ENCODE measurements at regions not wholly inside any gene's neighbourhood (a gene's known extent, or its start where the extent isn't known, plus 50 kb on each side); places are given as distances from the start of the nearest gene placed in this dataset.
"Not testable (repeated sequence)": the region's sequence is repeated elsewhere in the genome, so short reads cannot be mapped to it uniquely, and the experiment has no call there.

DNA sequence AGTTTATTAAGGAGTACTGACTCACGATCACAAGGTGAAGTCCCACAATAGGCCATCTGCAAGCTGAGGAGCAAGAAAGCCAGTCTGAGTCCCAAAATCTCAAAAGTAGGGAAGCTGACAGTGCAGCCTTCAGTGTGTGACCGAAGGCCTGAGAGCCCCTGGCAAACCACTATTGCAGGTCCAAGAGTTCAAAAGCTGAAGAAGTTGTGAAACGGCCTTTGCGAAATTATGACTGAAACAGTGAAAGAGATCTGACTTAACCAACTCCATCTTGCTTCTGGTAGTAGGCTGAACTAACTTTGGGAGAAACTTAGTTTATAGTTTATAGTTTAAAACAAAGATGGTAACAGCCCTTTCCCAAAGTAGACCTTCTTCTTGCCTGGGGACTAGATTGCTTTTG lies 471.6 kb downstream of the FRK start:
- DNase-seq (ENCODE audit: low read depth, low spot score); H3K79me2 ChIP-seq (ENCODE audit: control insufficient read depth, insufficient read depth, low read length); H3K9ac ChIP-seq (ENCODE audit: control insufficient read depth, insufficient read depth, low read length); POLR2A ChIA-PET; ATAC-seq; CTCF ChIA-PET; H3K4me3 ChIP-seq; intact Hi-C loops (cut with micrococcal nuclease; ENCODE audit: unreplicated experiment); BruUV-seq (replicated peaks); RAD21 ChIA-PET (ENCODE audit: unreplicated experiment); H3K36me3 ChIP-seq (ENCODE audit: control insufficient read depth in 2 of 2, insufficient read depth in 2 of 2, low read length in 1 of 2); H3K4me2 ChIP-seq (ENCODE audit: control insufficient read depth, insufficient read depth); H3K27me3 ChIP-seq (replicated peaks in 1 of 2; ENCODE audit: control insufficient read depth in 2 of 2, insufficient read depth in 2 of 2, low read length in 1 of 2); H4K20me1 ChIP-seq (ENCODE audit: control insufficient read depth, insufficient read depth); in situ Hi-C loops (cut with MboI); H3K27ac ChIP-seq (ENCODE audit: control insufficient read depth, insufficient read depth); H3K9me3 ChIP-seq (replicated peaks; ENCODE audit: control insufficient read depth, insufficient read depth, low read length); H2AFZ ChIP-seq (ENCODE audit: control insufficient read depth, low read depth, low read length); SMC1A ChIA-PET (ENCODE audit: uncharacterized antibody, unreplicated experiment); H3K4me1 ChIP-seq (ENCODE audit: control insufficient read depth, insufficient read depth, low read length); FAIRE-seq: not testable (repeated sequence)
- 54% methylated on average over 4 of the region's 4 CpGs for WGBS (ENCODE audit: insufficient coverage, insufficient replicate concordance, low lambda C conversion rate, missing lambda C conversion rate)

DNA sequence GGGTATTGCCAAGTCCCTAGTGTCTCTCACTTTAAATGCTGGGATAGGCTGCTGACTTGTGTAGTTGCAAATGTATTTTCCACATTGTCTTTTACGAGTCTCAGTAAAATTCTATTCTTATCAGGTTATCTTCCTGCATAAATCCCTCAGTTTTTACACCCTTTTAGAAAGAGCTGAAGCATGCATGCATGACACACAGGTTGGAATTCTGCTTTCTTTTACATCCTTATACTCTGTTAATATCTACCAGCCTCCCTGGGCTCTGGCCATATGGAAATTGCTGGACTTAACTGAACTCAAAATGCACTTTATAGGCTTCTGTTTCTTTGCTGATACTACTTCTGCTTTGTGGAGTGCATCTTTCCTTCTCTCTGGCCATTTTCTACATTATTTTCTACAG lies 477.4 kb downstream of the FRK start:
- WGBS (ENCODE audit: insufficient coverage, insufficient replicate concordance, low lambda C conversion rate, missing lambda C conversion rate): 0% methylated on average over 1 of the region's 1 CpG
- no peak overlapping the region for H2AFZ ChIP-seq (ENCODE audit: control insufficient read depth, low read depth, low read length)
- BruUV-seq (replicated peaks): no TSS peak
- ChIA-PET RAD21 (ENCODE audit: unreplicated experiment) (no interaction called here), CTCF (no interaction called here), POLR2A (no interaction called here), SMC1A (ENCODE audit: uncharacterized antibody, unreplicated experiment) (no interaction called here)
- H3K4me1 ChIP-seq (ENCODE audit: control insufficient read depth, insufficient read depth, low read length): no peaks in the 10 kb centered on the region
- intact Hi-C loops (cut with micrococcal nuclease; ENCODE audit: unreplicated experiment) (no loop called here), in situ Hi-C loops (cut with MboI) (no loop called here)
- H3K9ac ChIP-seq (ENCODE audit: control insufficient read depth, insufficient read depth, low read length): no peak overlapping the region
- H3K4me2 ChIP-seq (ENCODE audit: control insufficient read depth, insufficient read depth): no peak overlapping the region
- no peaks in the 10 kb centered on the region for H3K27me3 ChIP-seq (replicated peaks in 1 of 2; ENCODE audit: control insufficient read depth in 2 of 2, insufficient read depth in 2 of 2, low read length in 1 of 2)
- no peaks in the 10 kb centered on the region for H4K20me1 ChIP-seq (ENCODE audit: control insufficient read depth, insufficient read depth)
- no peak overlapping the region for H3K4me3 ChIP-seq
- H3K36me3 ChIP-seq (ENCODE audit: control insufficient read depth in 2 of 2, insufficient read depth in 2 of 2, low read length in 1 of 2): no peaks in the 10 kb centered on the region
- H3K9me3 ChIP-seq (replicated peaks; ENCODE audit: control insufficient read depth, insufficient read depth, low read length): no peaks in the 10 kb centered on the region
- ATAC-seq (no peak), FAIRE-seq (no peak), DNase-seq (ENCODE audit: low read depth, low spot score) (no peak)
- H3K79me2 ChIP-seq (ENCODE audit: control insufficient read depth, insufficient read depth, low read length): no peaks in the 10 kb centered on the region
- no peak overlapping the region for H3K27ac ChIP-seq (ENCODE audit: control insufficient read depth, insufficient read depth)
- TF ChIP-seq USF2 (IDR thresholded peaks at IDR 0.05; ENCODE audit: borderline replicate concordance, low read depth, low read length) (no peak), GATAD2B (conservative IDR thresholded peaks at IDR 0.05; ENCODE audit: low read depth) (no peak), HDAC2 (IDR thresholded peaks at IDR 0.05) (no peak), TBL1XR1 (IDR thresholded peaks at IDR 0.05; ENCODE audit: low read depth, low read length) (no peak), SRF (IDR thresholded peaks at IDR 0.05; ENCODE audit: low read depth in 2 of 2, low read length in 2 of 2) (no peak), CREB1 (IDR thresholded peaks at IDR 0.05; ENCODE audit: low read depth) (no peak), MYC (IDR thresholded peaks at IDR 0.05; ENCODE audit: insufficient read depth, insufficient read length, insufficient replicate concordance, low read length, severe bottlenecking) (no peak), HDAC6 (IDR thresholded peaks at IDR 0.05; ENCODE audit: unreplicated experiment) (no peak), RFX5 (IDR thresholded peaks at IDR 0.05; ENCODE audit: low read depth, low read length) (no peak), NFXL1 (IDR thresholded peaks at IDR 0.05; ENCODE audit: borderline replicate concordance) (no peak), POU2F2 (IDR thresholded peaks at IDR 0.05; ENCODE audit: borderline replicate concordance, low read depth, low read length) (no peak), ZBED1 (IDR thresholded peaks at IDR 0.05; ENCODE audit: borderline replicate concordance) (no peak), TCF3 (IDR thresholded peaks at IDR 0.05; ENCODE audit: borderline replicate concordance, insufficient read depth, low read depth, low read length) (no peak), IKZF2 (IDR thresholded peaks at IDR 0.05) (no peak), RELA (IDR thresholded peaks at IDR 0.05; ENCODE audit: borderline replicate concordance, partially characterized antibody) (no peak), PML (IDR thresholded peaks at IDR 0.05; ENCODE audit: low read length) (no peak), YBX1 (IDR thresholded peaks at IDR 0.05) (no peak)
- TF ChIP-seq, protein P1, sequence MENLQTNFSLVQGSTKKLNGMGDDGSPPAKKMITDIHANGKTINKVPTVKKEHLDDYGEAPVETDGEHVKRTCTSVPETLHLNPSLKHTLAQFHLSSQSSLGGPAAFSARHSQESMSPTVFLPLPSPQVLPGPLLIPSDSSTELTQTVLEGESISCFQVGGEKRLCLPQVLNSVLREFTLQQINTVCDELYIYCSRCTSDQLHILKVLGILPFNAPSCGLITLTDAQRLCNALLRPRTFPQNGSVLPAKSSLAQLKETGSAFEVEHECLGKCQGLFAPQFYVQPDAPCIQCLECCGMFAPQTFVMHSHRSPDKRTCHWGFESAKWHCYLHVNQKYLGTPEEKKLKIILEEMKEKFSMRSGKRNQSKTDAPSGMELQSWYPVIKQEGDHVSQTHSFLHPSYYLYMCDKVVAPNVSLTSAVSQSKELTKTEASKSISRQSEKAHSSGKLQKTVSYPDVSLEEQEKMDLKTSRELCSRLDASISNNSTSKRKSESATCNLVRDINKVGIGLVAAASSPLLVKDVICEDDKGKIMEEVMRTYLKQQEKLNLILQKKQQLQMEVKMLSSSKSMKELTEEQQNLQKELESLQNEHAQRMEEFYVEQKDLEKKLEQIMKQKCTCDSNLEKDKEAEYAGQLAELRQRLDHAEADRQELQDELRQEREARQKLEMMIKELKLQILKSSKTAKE (IDR thresholded peaks at IDR 0.05; ENCODE audit: low read depth, poor library complexity, severe bottlenecking): no peak
